HUDEP-2 (cell line): ENCODE measurements at regions not wholly inside any gene's neighbourhood (a gene's known extent, or its start where the extent isn't known, plus 50 kb on each side); places are given as distances from the start of the nearest gene placed in this dataset.
"Not testable (repeated sequence)": the region's sequence is repeated elsewhere in the genome, so short reads cannot be mapped to it uniquely, and the experiment has no call there.

Experiments
- DNase-seq, 76 experiments: peaks; one replicate each; lab custom pipeline; 2025; ENCODE audit not compliant: unreplicated experiment in 76 of 76; lab: John Stamatoyannopoulos, UW

GRCh38 chr1:70553567-70553956, 142.5 kb downstream of the CTH start:
- no peak for DNase-seq

- no peak for DNase-seq
Observed at GRCh38 chr1:70554341-70554740, 143.3 kb downstream of the CTH start.

- DNase-seq = no peak
Observed at GRCh38 chr1:70556541-70556940, 145.5 kb downstream of the CTH start.

GRCh38 chr1:70567167-70567566, 156.1 kb downstream of the CTH start:
- DNase-seq = no peak

- no peak for DNase-seq
Observed at GRCh38 chr1:70571191-70571590, 160.1 kb downstream of the CTH start.

- DNase-seq = no peak
Observed at GRCh38 chr1:70573317-70573843, 162.3 kb downstream of the CTH start.

GRCh38 chr1:70581661-70582060, 170.6 kb downstream of the CTH start:
- DNase-seq = no peak

- DNase-seq = no peak
Observed at GRCh38 chr1:70583522-70583921, 172.5 kb downstream of the CTH start.

GRCh38 chr1:70586046-70586445, 175.0 kb downstream of the CTH start:
- no peak for DNase-seq

- DNase-seq = no peak
Observed at GRCh38 chr1:70587872-70588366, 176.9 kb downstream of the CTH start.

GRCh38 chr1:70593551-70593950, 182.5 kb downstream of the CTH start:
- not testable (repeated sequence) for DNase-seq

GRCh38 chr1:70608815-70609214, 197.7 kb downstream of the CTH start:
- no peak for DNase-seq

GRCh38 chr1:70610164-70610563, 199.1 kb downstream of the CTH start:
- not testable (repeated sequence) for DNase-seq

GRCh38 chr1:70616946-70617345, 205.9 kb downstream of the CTH start:
- no peak for DNase-seq

GRCh38 chr1:70617728-70618127, 206.7 kb downstream of the CTH start:
- no peak for DNase-seq

- no peak for DNase-seq
Observed at GRCh38 chr1:70627910-70628309, 216.8 kb downstream of the CTH start.

- no peak for DNase-seq
Observed at GRCh38 chr1:70628973-70629372, 217.9 kb downstream of the CTH start.

GRCh38 chr1:70633004-70633403, 221.9 kb downstream of the CTH start:
- DNase-seq = no peak

GRCh38 chr1:70635868-70636267, 224.8 kb downstream of the CTH start:
- DNase-seq = no peak

GRCh38 chr1:70641868-70642267, 230.8 kb downstream of the CTH start:
- no peak for DNase-seq

GRCh38 chr1:70656361-70656760, 245.3 kb downstream of the CTH start:
- no peak for DNase-seq

GRCh38 chr1:70659891-70660290, 248.8 kb downstream of the CTH start:
- no peak for DNase-seq
